ENCODE measurements at regions not wholly inside any gene's neighbourhood (a gene's known extent, or its start where the extent isn't known, plus 50 kb on each side); places are given as distances from the start of the nearest gene placed in this dataset.

DNA sequence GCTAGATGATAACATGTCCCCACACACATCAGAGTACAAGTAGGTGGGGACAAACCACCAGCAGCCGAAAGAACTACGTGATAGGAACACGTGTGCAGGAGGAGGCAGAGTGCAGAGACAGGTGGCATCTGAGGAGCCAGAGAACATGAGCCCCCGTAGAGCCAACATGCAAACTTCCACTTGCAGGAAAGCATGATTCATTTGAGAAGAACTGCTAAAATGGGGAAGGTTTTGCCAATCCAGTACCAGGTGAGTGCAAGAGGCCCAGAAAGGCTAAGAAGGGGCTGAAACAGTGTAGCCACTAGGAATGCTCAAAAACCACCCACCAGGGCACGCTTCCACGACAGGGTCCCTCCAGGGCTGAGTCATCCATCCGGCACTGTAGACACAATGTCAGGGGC, 149.8 kb upstream of the TENM3 start:
- no peak for ATAC-seq

DNA sequence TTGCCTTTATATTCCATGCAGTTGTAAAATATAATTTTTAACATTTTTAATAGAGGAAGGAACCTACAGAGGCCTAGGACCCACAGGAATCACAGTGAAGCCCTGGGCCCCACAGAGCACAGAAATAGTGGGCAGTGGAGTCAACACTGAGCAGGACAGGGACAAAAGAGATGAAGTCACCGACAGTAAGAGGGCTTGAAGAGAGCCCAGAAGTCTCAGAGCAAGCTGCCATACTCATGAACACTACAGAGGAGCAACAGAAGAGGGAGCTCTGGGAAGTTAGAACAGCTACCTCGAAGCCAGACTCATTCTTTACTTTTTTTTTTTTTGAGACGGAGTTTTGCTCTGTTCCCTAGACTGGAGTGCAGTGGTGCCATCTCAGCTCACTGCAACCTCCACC, 149.3 kb upstream of the TENM3 start:
- no peak for ATAC-seq

DNA sequence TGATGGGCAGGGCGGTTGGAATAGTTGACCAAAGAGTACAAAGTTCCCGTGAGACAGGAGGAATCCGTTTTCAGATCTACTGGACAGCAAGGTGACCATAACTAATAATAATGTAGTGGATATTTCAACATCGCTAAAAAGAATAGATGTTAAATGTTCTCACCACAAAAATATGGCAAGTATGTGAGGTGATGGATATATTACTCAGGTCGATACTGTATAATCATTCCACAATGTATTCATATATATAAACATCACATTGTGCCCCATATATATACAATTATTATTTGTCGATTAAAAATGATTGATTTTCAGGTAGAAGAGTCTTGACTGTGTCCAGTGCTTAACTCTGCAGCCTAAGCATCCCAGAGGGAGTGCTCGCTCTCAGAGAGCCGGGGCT, 141.6 kb upstream of the TENM3 start:
- no peak for ATAC-seq

DNA sequence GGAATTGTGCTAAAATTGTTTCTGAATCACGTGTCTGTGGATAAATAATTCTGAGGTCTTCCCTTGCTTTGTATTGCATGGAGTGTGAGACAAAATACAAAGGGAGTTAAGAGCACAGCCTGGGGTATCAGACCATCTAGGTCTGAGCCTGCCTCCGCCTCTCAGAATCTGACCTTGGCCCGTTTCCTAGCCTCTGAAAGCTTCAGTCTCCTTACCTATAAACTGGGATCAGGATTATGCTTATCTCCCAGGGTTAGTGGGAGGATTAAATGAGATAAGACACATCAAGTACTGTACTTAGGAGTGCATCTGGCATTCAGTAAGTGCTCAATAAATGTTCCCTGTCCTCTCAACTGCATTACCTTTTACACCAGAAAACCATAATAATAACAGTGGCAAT, 140.6 kb upstream of the TENM3 start:
- no peak for ATAC-seq

DNA sequence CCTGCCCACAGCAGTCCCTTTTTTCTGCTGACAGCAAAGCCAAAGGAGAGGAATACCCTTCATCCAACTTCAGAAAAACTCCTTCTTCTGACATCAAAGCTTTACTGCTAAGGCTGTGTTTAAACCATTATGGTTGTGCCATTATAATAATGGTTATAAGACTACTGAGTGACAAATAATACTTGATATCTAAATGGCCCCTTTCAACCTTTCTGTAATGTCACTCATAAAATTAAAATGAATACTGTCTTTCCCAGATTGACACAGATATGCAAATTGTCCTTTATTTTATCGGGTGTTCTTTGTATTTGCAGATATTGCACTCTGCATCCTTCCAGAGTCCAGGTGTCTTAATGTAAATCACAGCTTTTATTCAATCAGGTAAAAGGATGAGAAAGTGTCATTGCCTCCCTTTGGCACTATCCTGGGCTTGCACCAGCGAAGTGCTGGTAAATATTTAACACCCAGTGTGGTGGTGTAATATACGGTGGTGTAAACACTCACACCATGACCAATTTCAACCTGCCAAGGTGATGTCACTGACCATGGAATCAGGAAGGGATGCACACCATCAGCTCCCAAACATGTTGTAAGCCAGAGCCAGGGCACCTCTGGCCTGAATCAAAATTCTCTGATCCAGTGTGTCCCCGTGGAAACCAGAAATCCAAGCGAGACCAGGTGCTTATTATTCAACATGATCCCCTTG, 139.4 kb upstream of the TENM3 start:
- no peak for ATAC-seq

DNA sequence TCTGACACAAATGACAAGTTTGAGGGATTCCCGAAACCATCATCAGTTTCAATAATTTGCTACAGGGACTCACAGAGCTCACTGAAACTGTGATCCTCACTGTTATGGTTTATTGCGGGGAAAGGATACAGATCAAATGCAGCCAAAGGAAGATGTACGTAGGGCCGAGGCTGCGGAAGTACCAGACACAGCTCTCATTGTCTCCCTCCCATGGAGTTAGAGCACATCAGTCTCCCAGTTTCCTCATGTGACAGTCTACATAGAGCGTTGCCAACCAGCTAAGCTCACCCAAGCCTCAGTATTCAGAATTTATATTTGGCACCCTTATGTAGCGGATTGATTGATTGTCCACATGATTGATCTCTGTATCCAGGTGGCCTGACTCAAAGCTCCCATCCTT, 137.8 kb upstream of the TENM3 start:
- ATAC-seq = no peak

DNA sequence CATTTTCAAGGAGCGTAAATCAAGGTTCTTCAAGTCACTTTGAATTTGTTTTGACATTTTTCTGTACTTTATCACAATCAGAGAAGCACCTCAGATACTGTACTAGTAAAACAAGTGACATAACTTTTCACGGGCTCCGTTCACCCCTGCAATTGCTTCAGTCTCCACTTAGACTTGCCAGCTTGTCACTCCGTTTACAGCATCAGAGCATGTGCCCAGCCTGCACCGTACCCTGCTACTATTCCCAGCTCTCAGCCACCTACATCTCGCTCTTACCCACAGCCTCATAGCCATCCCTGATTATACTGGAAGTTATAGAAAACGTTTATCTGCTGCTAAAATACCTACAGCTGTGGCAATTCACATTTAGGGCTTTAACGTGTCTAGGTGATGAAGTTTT, 135.3 kb upstream of the TENM3 start:
- ATAC-seq = no peak

DNA sequence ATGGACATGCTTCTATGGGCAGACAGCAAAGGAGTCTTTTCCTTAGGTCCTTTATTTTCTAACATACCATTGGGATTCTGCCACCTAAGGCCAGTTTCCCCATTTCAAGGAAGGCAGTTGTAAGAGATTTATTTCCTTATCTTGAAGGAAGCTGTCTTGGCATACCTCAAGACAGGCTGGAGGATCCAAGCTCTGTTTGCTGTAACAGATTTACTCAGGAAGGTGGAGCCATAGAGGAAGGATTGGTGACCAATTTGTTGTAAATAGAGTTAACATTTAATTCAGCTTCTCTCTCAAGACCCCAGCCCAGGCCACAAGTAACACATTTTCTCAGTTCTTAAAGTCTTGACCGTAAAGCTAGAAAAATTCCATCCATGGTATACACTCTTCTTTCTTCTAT, 131.6 kb upstream of the TENM3 start:
- no peak for ATAC-seq

DNA sequence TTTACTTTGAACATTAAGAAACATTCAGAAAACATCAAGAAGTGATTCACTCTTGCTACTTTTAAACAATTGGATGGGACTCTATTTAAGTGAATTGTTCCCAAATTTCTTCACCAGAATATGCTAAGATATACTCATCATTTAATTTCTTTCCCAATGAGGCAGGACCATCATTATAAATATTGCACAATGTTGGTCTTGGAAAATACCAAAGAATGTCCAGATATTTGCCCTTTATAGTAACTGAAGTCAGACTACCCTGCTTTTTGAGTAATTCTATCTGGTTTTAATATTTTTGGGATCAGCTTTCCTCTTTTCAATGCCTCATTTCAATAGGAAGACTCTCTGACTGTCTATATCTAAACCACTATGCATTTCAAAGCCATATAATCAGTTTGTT, 129.4 kb upstream of the TENM3 start:
- no peak for ATAC-seq

DNA sequence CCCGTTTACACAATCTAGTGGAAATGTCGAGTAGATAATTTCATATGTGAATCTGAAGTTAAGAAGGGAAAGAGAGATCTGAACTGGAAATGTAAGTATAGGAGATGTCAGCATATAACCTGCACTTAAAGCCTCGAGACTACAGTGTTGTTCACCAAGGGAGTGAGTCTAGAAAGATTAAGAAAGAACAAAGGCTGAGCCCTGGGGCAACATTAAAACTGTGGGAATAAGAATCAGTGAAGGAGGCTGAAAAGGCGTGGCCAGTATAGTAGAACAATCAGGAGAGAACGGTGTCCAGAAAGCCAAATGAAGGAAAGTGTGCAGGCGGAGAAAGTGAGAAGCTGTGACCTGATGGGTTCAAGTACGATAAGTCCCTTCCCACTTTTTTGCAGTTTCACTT, 118.8 kb upstream of the TENM3 start:
- ATAC-seq = no peak

DNA sequence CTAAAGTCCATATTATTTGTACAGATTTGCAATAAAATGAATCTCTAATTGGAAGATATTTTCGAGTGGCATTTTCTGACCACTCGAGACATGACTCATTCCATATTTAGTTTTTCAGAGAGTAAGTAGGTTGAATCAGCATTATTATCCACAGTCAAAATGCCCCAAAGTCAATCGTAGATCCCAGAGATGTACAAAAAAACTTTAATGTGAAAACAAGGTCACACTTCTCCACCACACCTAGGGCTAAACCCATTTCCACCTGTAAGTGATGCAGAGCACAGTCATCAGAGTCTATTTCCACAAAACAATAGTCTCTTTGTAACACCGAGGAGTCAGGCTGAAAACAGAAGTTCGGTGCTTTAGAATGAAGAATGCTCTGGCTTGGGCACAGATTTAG, 117.1 kb upstream of the TENM3 start:
- ATAC-seq = no peak

DNA sequence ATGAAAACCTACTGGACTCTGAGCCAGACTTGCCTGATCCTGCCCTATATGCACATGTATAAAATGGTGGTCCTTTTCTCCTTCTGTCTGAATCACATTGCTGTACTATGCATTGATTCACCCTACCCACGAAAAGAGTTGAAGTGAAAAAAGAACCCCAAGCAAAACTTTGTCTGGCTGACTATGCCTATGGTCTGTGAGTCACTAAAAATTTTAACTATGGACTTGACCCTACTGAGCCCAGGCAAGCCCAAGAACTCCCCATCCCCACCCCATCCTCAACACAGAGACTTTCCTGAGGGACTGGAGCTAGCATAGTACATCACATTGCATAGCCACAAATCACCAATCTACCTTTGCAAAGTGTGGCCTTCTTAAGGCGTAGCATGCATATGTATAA, 116.6 kb upstream of the TENM3 start:
- no peak for ATAC-seq

DNA sequence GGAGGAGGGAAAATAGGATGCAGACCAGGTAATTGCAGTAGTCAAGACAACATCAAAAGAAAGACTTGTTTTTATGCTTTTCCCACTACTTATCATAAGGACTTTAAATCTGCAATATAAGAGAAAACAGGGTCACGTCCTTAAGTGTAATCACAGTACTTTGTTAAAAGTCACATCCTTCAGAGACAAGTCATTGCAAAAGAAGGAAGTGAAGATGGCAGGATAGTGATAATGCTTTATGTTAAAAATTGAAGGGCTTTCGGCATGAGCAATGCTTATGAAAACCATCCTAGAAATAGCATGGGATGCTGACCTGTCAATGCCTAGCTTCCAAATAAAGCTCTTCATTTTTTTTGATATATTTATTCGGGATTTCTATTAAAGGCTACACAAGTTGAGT, 110.2 kb upstream of the TENM3 start:
- no peak for ATAC-seq

DNA sequence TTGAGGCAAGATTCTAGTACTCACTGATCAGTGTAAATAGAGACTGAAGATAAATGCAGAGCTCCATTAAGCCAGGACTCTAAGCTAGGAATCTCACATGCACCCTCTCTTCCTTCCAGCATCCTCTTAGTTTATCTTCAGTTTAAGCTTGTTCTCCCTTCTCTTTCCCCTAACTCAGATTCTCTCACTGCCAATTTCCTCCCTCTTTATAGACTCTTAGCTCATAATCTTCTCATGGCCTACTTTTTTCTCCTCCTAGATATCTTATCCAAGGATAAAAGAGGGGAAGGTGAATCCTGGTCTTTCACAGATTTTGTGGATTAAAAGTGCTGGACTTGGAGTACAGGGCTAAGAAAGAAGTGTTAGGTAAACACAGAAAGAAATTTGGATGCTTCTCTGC, 108.9 kb upstream of the TENM3 start:
- no peak for ATAC-seq

DNA sequence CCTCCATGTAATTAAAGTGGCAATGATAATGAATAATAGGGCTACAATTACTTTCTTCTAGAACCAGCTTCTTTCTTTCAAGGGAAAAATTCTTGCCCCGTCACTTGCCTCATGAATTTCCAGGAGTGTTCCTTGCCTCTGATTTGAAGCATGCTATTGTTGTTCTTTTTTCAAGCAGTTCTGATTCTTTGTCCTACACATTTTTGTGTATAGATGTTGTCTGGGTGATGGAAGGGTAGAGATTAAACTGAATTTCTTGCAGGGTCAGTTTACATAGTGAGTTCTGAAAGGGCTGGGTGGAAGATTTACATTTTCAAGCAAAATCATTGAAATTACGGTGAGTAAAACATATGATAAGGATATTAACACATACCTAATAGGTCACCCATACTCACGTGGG, 107.0 kb upstream of the TENM3 start:
- ATAC-seq = no peak

DNA sequence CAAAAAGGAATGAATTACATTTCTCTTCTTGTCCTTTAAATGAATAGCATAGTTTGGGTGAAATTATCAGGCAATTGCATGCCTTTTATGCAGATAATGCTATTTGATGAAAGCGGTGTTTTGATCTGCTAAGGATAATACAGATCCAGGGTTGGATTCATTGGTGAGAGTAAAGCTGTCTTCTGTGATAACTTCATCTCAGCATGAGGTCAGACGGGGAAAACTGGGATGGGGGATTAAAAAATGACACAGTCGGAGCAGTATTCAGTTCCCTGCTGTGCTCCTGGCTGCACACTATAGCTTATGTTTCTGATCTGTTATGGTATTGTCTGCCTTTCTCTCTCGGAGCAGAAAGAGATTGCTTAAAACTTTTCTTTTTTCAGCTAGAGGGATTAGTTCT, 105.9 kb upstream of the TENM3 start:
- no peak for ATAC-seq

DNA sequence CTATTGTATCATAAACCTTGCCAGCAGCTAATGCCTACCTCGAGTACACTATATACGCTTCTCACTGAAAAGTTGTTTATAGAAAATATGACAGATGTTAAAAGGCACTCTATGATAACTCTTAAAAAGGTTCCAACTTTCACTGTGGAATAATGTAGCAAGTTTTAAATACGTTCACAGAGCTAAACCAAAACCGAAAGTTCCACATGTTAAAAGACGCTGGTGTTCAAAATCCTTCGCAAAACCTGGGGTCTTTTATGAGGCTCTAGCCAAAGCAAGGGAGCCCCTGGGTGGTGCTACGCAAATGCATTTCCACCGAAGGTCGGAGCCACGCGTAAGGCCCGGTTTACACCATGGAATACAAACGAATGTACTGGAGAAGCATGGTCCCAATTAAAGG, 103.7 kb upstream of the TENM3 start:
- no peak for ATAC-seq

DNA sequence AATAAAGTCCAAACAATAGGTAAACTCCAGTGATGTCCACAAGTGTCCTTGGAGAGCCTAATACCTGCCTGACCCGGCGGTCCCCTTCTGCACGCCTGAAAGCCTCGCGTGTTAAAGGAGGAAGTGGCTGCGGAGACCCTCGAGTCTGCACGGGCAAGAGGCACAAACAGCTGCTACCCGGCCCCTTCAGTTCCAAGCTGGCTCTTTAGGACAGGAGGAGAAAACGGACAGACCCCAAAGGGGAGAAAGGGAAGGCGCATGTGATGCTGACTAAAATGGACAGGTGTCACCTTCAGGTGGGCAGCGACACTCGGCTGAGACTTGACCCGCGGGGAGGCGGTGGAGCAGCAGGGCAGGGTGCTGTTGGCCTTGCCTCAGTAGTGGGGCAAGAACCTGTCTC, 102.7 kb upstream of the TENM3 start:
- ATAC-seq = no peak

DNA sequence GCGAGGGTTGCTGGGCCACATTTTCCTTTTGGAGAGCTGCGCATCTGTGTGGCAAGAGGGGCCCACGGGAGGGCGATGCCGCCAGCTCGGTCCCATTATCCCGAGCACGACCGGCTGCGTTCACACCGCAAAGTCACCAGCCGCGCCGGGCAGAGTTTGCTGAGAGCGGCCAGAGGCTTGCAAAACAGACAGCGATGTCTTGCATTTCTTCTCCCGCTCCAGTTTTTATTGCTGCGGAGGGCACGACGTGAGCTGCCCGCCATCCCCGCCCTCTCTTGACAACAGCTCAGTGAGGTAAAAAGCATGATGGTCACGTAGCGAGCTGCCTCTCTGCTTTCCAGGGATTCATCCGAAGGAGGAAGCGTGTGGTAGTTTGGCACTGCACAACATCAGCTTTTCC, 102.1 kb upstream of the TENM3 start:
- ATAC-seq = no peak

DNA sequence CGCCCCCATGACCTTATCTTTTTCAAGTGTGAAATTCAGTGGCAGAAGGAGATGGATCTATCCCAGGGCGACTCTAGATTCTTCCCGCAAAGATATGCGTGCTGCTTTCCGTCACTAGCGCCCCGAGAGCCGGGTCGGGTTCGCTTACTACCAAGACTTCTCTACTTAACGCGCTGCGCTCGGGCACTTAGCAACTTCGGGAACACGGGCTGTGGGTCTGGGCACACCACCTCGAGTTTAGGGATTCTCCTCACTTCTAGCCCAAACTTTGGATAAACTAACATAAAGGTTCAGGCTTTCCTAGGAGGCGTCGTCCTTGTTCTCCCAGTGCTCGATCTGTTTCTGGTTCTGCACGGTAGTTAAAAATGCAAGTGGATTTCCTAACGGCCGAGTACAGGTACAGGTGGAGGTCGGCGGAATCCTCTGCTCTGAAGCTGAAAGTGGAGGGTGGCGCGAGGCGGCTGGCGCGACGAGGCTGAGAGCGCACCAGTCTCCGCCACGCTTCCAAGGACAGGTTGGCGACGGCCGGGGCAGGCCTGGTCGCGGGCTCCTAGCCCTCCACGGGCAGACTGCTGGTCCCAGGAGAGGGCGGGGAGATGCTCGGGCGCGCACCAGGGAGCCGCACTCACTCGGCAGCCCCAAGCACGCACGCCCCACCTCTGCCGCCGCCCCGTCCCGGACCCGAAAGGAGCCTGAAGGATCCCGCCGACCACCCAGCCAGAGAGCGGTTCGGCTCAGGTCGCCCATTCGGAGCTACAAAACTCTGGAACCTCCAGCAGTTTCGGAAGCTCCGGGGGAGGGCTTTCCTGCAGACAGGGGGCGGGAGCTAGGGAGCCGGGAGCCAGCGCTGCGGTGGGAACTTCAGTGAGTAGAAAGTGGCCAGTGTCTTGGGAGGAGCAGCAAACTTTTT, 100.8 kb upstream of the TENM3 start:
- no peak for ATAC-seq

DNA sequence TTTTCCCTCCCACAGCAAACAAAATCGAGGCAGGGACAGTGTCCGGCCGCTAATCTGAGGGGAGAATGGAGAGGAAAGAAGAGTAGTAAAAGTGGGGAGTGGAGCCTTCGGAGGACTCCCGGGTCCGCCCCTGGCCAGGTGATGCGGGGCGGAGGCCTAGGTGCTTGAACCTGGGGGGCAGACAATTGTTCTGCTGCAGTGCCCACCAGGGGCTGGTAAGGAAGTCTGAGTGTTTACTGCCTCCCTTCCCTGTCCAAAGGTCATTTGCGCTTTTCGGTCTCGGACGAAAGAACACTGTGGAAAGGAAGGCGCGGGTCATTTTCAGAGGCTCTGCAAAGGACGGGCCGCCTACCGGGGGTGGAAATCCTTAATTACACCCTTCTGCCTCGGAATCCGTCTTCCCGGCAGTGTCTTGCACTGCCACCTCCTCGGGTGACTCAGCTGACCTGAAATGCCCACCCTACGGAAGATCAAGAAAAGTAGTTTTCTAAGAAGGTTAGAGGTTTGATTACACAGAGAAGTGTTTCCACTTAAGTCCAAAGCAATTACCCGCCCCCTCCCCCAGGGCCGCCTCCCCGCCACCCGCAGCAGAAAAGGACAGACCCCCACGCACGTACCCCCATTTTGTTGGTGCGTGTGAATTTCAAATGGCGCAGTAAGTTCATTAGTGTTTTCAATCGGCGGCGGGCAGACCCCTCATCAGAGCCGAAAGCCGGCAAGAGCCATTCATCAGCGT, 99.9 kb upstream of the TENM3 start:
- no peak for ATAC-seq

DNA sequence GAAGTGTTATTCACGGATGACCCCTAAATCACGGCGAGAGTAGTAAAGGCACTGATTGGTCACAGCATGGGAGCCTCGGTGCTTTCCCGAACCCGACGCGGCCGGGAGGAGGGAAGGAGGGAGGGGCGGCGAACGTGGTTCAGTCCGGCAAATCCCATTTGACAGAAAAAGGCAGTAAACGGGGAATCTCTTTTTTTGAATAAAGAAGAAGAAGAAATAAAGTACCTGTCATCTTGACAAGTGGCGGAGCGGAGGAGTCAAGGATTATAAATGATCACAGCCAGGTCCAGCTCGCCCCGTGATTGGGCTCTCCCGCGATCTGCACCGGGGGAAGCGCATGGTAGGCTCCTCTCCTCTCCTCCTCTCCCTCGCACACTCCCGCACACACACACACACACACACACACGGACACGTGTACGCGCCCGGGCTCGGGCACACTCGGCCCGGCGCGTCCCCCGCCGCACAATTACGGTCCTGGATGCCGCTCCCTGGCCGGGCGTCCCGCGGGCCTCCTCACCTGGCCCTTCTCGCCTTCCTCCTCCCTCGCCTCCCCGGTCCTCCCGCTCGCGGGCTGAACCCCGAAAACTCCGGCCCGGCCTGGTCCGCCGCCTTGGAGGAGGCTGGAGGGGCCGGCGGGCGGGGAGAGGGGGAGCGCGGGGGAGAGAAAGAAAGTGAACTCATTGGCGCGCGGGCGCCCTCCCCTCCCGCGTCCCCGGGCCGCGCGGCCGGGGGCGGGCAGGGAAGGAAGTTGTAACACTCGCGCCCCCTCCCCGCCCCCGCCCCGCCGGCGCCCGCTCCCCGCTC, 99.2 kb upstream of the TENM3 start:
- ATAC-seq = no peak

Data from activated CD4-positive, CD25-positive, alpha-beta regulatory T cell treated with anti-CD3 and anti-CD28 coated beads, Interleukin-2, amount 50 U/mL, for 24 hours (primary cell).